ENCODE measurements at regions not wholly inside any gene's neighbourhood (a gene's known extent, or its start where the extent isn't known, plus 50 kb on each side); places are given as distances from the start of the nearest gene placed in this dataset.

DNA sequence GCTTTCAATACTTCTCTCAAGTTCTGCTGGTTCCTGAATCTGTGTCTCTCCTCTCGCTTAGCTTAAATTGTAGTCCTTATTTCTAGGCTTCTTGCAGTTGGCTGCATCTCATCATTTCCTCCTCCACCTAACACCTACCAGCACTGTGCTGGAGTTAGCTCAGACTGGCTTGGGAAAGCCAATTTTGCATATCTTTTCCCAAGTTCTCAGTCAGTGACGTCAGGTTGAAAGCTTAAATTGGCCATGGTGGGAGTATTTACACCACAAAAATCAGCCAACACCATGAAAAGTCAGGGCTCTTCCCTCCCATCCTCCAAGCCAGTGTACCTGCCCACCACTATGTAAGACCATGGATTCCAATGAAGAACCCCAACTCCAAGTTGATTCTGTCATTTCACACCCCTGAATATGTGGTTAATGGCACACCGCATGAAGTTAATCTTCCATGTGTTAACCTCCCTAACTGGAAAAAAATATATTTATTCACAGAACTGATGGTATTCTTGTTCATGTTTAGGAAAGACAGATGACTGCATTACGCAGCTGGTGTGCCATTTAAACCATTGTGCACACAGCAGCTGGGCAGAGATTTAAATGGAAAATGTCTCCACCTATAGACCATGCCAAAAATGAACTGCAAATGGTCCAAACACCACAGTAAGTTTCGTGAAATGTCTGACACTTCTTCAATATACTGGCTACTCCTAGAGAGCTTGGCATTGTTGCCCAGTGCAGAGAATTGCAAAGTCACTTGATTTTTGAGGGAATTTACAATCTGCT lies 274.1 kb upstream of the MAP3K7 start:
- Histone ChIP-seq H3K9me3 (no peaks in the 10 kb centered on the region), H3K4me2 (no peak overlapping the region), H3K27ac (no peak overlapping the region), H3K4me3 (no peak overlapping the region), H3K4me1 (no peaks in the 10 kb centered on the region)
- CTCF ChIA-PET: no interaction called here
- 40% methylated on average over 5 of the region's 5 CpGs for WGBS (ENCODE audit: missing lambda C conversion rate)
- POLR2A ChIA-PET: no interaction called here
- peak in 1 of 2 experiments; percentile 6 for DNase-seq (ENCODE audit: low read depth in 1 of 2, low spot score in 1 of 2)
- TF ChIP-seq, protein P1, sequence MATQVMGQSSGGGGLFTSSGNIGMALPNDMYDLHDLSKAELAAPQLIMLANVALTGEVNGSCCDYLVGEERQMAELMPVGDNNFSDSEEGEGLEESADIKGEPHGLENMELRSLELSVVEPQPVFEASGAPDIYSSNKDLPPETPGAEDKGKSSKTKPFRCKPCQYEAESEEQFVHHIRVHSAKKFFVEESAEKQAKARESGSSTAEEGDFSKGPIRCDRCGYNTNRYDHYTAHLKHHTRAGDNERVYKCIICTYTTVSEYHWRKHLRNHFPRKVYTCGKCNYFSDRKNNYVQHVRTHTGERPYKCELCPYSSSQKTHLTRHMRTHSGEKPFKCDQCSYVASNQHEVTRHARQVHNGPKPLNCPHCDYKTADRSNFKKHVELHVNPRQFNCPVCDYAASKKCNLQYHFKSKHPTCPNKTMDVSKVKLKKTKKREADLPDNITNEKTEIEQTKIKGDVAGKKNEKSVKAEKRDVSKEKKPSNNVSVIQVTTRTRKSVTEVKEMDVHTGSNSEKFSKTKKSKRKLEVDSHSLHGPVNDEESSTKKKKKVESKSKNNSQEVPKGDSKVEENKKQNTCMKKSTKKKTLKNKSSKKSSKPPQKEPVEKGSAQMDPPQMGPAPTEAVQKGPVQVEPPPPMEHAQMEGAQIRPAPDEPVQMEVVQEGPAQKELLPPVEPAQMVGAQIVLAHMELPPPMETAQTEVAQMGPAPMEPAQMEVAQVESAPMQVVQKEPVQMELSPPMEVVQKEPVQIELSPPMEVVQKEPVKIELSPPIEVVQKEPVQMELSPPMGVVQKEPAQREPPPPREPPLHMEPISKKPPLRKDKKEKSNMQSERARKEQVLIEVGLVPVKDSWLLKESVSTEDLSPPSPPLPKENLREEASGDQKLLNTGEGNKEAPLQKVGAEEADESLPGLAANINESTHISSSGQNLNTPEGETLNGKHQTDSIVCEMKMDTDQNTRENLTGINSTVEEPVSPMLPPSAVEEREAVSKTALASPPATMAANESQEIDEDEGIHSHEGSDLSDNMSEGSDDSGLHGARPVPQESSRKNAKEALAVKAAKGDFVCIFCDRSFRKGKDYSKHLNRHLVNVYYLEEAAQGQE (IDR thresholded peaks at IDR 0.05): no peak
- TF ChIP-seq MAZ (IDR thresholded peaks at IDR 0.05; ENCODE audit: borderline replicate concordance, low read depth, low read length): no peak
- TF ChIP-seq FOSB (CRISPR knock-in tag; IDR thresholded peaks at IDR 0.05): no peak
- no peak for TF ChIP-seq RFX5 (IDR thresholded peaks at IDR 0.05)
- TF ChIP-seq RAD21 (conservative IDR thresholded peaks at IDR 0.05 in 1 of 2, IDR thresholded peaks at IDR 0.05 in 1 of 2): peak in 1 of 2 experiments; percentile 16; a peak in 1 of 5 replicates
- no peak for TF ChIP-seq ESRRA (IDR thresholded peaks at IDR 0.05; ENCODE audit: borderline replicate concordance, low read length)
- TF ChIP-seq, protein P2, sequence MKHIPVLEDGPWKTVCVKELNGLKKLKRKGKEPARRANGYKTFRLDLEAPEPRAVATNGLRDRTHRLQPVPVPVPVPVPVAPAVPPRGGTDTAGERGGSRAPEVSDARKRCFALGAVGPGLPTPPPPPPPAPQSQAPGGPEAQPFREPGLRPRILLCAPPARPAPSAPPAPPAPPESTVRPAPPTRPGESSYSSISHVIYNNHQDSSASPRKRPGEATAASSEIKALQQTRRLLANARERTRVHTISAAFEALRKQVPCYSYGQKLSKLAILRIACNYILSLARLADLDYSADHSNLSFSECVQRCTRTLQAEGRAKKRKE (CRISPR knock-in tag; IDR thresholded peaks at IDR 0.05; ENCODE audit: low read depth): no peak
- no peak for FAIRE-seq
- peak in 1 of 2 experiments; percentile 48; a peak in 2 of 6 replicates for ATAC-seq

DNA sequence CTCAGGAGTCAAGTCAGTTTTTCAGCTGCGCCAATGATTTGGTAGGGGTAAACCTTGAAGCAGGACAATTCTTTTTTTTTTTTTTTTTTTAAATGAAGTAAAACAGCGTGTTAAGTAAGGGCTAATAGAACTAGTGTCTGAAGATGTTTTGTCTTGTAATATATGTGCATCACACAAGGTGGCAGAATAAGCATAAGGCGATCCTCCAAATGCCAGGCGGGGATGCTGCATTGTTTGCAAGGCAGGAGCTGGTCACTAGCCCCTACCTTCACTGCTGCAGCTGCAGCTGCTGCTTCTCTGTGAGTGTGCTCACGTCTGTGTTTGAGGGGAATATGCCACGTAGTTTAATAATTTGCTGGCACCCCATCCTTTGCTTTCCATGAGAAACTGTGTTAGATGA lies 272.7 kb upstream of the MAP3K7 start:
- 20% methylated on average over 6 of the region's 6 CpGs for WGBS (ENCODE audit: missing lambda C conversion rate)
- DNase-seq (ENCODE audit: low read depth in 1 of 2, low spot score in 1 of 2) (peak in 1 of 2 experiments; percentile 22), ATAC-seq (peak in 1 of 2 experiments; percentile 43; a peak in 1 of 6 replicates), FAIRE-seq (no peak)
- Histone ChIP-seq H3K4me2 (no peak overlapping the region), H3K9me3 (no peaks in the 10 kb centered on the region), H3K27ac (no peak overlapping the region), H3K4me3 (no peak overlapping the region), H3K4me1 (no peaks in the 10 kb centered on the region)
- POLR2A ChIA-PET: no interaction called here
- CTCF ChIA-PET: no interaction called here
- TF ChIP-seq, protein P2 (CRISPR knock-in tag; IDR thresholded peaks at IDR 0.05; ENCODE audit: low read depth): no peak
- TF ChIP-seq RAD21 (conservative IDR thresholded peaks at IDR 0.05 in 1 of 2, IDR thresholded peaks at IDR 0.05 in 1 of 2) (no peak), POLR2AphosphoS2 (conservative IDR thresholded peaks at IDR 0.05; ENCODE audit: low read length) (no peak), RARB (CRISPR knock-in tag; IDR thresholded peaks at IDR 0.05) (no peak), RNF2 (IDR thresholded peaks at IDR 0.05; ENCODE audit: borderline replicate concordance, low read depth) (no peak), TP53 (CRISPR knock-in tag; IDR thresholded peaks at IDR 0.05) (no peak), CEBPB (IDR thresholded peaks at IDR 0.05) (no peak), HEYL (CRISPR knock-in tag; IDR thresholded peaks at IDR 0.05) (no peak), CHD2 (IDR thresholded peaks at IDR 0.05; ENCODE audit: low read length, partially characterized antibody) (no peak), POLR2A (IDR thresholded peaks at IDR 0.05; ENCODE audit: low read length) (no peak), SREBF2 (IDR thresholded peaks at IDR 0.05) (no peak), CBX2 (IDR thresholded peaks at IDR 0.05; ENCODE audit: borderline replicate concordance, low read depth) (no peak), ZNF302 (CRISPR knock-in tag; IDR thresholded peaks at IDR 0.05) (no peak), EHMT2 (IDR thresholded peaks at IDR 0.05; ENCODE audit: low read depth) (no peak), KDM1A (IDR thresholded peaks at IDR 0.05; ENCODE audit: low read depth) (no peak), EHF (CRISPR knock-in tag; IDR thresholded peaks at IDR 0.05) (no peak), HDAC2 (IDR thresholded peaks at IDR 0.05) (no peak)
- TF ChIP-seq, protein P3, sequence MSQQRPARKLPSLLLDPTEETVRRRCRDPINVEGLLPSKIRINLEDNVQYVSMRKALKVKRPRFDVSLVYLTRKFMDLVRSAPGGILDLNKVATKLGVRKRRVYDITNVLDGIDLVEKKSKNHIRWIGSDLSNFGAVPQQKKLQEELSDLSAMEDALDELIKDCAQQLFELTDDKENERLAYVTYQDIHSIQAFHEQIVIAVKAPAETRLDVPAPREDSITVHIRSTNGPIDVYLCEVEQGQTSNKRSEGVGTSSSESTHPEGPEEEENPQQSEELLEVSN (IDR thresholded peaks at IDR 0.05; ENCODE audit: borderline replicate concordance, low read depth): no peak
